Gastroesophageal sphincter (tissue), 4 donors: ENCODE measurements at regions not wholly inside any gene's neighbourhood (a gene's known extent, or its start where the extent isn't known, plus 50 kb on each side); places are given as distances from the start of the nearest gene placed in this dataset.
"Not testable (repeated sequence)": the region's sequence is repeated elsewhere in the genome, so short reads cannot be mapped to it uniquely, and the experiment has no call there.

Source experiments
- ATAC-seq: fragments of 150-250 bp; one replicate; pipeline ENCODE4 v1.9.1; 2016; ENCODE audit warnings: mild to moderate bottlenecking, moderate library complexity
- H3K27ac ChIP-seq, 4 donors: fragments of 200-600 bp; sonication (generic) in 3 of 4; 1 replicate in 3 of 4; 2 replicates in 1 of 4; pipeline ENCODE4 v1.5.1; 2016 to 2019
- H3K27me3 ChIP-seq: fragments of 200-600 bp; sonication (generic); one replicate; pipeline ENCODE4 v1.5.1; 2019
- H3K36me3 ChIP-seq, 2 donors: fragments of 200-600 bp; sonication (generic); one replicate each; pipeline ENCODE4 v1.5.1; 2019; ENCODE audit warnings: control low read depth in 1 of 2
- H3K4me1 ChIP-seq, 3 donors: fragments of 200-600 bp; sonication (generic); 1 replicate in 2 of 3; 2 replicates in 1 of 3; pipeline ENCODE4 v1.5.1; 2016 to 2019; ENCODE audit warnings: control low read depth in 2 of 3
- H3K4me3 ChIP-seq, 2 donors: fragments of 200-600 bp; sonication (generic); one replicate each; pipeline ENCODE4 v1.5.1; 2019; ENCODE audit warnings: mild to moderate bottlenecking in 1 of 2, moderate library complexity in 1 of 2
- H3K9me3 ChIP-seq, 3 donors: fragments of 200-600 bp; sonication (generic); one replicate each; pipeline ENCODE4 v1.5.1; 2017 to 2019; ENCODE audit warnings: control low read depth in 2 of 3
- CTCF ChIP-seq, 4 experiments: fragments of 200-600 bp in 2 of 4; fragments of 450-650 bp in 2 of 4; sonication (generic) in 1 of 4; IDR thresholded peaks; one replicate each; pipeline ENCODE4 v1.5.1; 2017 to 2019; ENCODE audit warnings: antibody characterized with exemption in 4 of 4, mild to moderate bottlenecking in 2 of 4, moderate library complexity in 2 of 4
- EP300 ChIP-seq: sonication (generic); formaldehyde crosslinking; IDR thresholded peaks from one replicate; pipeline ENCODE4 v1.6.1; 2017; ENCODE audit warnings: antibody characterized with exemption, mild to moderate bottlenecking
- POLR2A ChIP-seq, 2 donors: fragments of 450-650 bp; IDR thresholded peaks; one replicate each; pipeline ENCODE4 v1.6.1; 2017; ENCODE audit warnings: antibody characterized with exemption in 2 of 2, mild to moderate bottlenecking in 2 of 2, moderate library complexity in 1 of 2
- POLR2AphosphoS5 ChIP-seq: sonication (generic); formaldehyde crosslinking; IDR thresholded peaks from one replicate; pipeline ENCODE4 v1.6.1; 2017; ENCODE audit warnings: antibody characterized with exemption
- WGBS, 2 donors: methylation state at CpG; one replicate each; pipeline ENCODE4 v1.1.5; 2018; ENCODE audit warnings: low coverage in 1 of 2; 5-methylcytosine and 5-hydroxymethylcytosine counted together

GRCh38 chr10:18822156-18822555 lies 162.9 kb downstream of the ARL5B start:
- no peaks in the 10 kb centered on the region for H3K4me1 ChIP-seq
- no peak overlapping the region for H3K27ac ChIP-seq
- ATAC-seq, result no peak
- H3K9me3 ChIP-seq, result no peaks in the 10 kb centered on the region
- H3K4me3 ChIP-seq, result no peak overlapping the region
- 25% methylated on average over 2 of the region's 2 CpGs; no CpG with 5 or more reads in 1 of the 2 donors for WGBS, 2 donors
- H3K27me3 ChIP-seq, result no peaks in the 10 kb centered on the region
- no peaks in the 10 kb centered on the region for H3K36me3 ChIP-seq
- TF ChIP-seq POLR2A (IDR thresholded peaks at IDR 0.05), result no peak
- TF ChIP-seq CTCF (IDR thresholded peaks at IDR 0.05), result no peak
- TF ChIP-seq EP300, result no peak
- no peak for TF ChIP-seq POLR2AphosphoS5

- WGBS, 2 donors, result 63 to 76% methylated on average over 2 of the region's 2 CpGs
- TF ChIP-seq POLR2A (IDR thresholded peaks at IDR 0.05) (no peak), EP300 (no peak), CTCF (IDR thresholded peaks at IDR 0.05) (no peak), POLR2AphosphoS5 (no peak)
- no peak for ATAC-seq
Measured at GRCh38 chr10:18829259-18829658, 170.0 kb downstream of the ARL5B start.

GRCh38 chr10:18830277-18830676 lies 171.0 kb downstream of the ARL5B start:
- Histone ChIP-seq H3K27me3 (no peaks in the 10 kb centered on the region), H3K4me1 (no peaks in the 10 kb centered on the region), H3K4me3 (no peak overlapping the region), H3K36me3 (no peaks in the 10 kb centered on the region), H3K27ac (no peak overlapping the region), H3K9me3 (no peaks in the 10 kb centered on the region)
- ATAC-seq, result no peak
- 74 to 75% methylated on average over 2 of the region's 2 CpGs for WGBS, 2 donors
- TF ChIP-seq EP300 (no peak), POLR2AphosphoS5 (no peak), CTCF (IDR thresholded peaks at IDR 0.05) (no peak), POLR2A (IDR thresholded peaks at IDR 0.05) (no peak)

More at GRCh38 chr10:18829259-18829658, 170.0 kb downstream of the ARL5B start:
- H3K36me3 ChIP-seq, result no peaks in the 10 kb centered on the region
- H3K4me1 ChIP-seq, result no peaks in the 10 kb centered on the region
- H3K27ac ChIP-seq, result no peak overlapping the region
- no peaks in the 10 kb centered on the region for H3K9me3 ChIP-seq
- H3K4me3 ChIP-seq, result no peak overlapping the region
- no peaks in the 10 kb centered on the region for H3K27me3 ChIP-seq

- ATAC-seq, H3K4me3 ChIP-seq, H3K9me3 ChIP-seq, H3K27me3 ChIP-seq, H3K4me1 ChIP-seq, H3K36me3 ChIP-seq, H3K27ac ChIP-seq: not testable (repeated sequence)
- 63 to 66% methylated on average over 3 to 4 of the region's 7 CpGs for WGBS, 2 donors
Measured at GRCh38 chr10:18856623-18857022, 192.0 kb upstream of the MALRD1 start.

GRCh38 chr10:18859659-18860058 lies 188.9 kb upstream of the MALRD1 start:
- no peak for TF ChIP-seq POLR2AphosphoS5
- no peaks in the 10 kb centered on the region for H3K4me1 ChIP-seq
- 60 to 75% methylated on average over 1 of the region's 1 CpG for WGBS, 2 donors

GRCh38 chr10:18860186-18860585 lies 188.4 kb upstream of the MALRD1 start:
- Histone ChIP-seq H3K36me3 (no peaks in the 10 kb centered on the region), H3K4me3 (no peak overlapping the region), H3K27ac (no peak overlapping the region), H3K4me1 (no peaks in the 10 kb centered on the region), H3K27me3 (no peaks in the 10 kb centered on the region), H3K9me3 (no peaks in the 10 kb centered on the region)
- no peak for ATAC-seq
- TF ChIP-seq EP300 (no peak), CTCF (IDR thresholded peaks at IDR 0.05) (no peak), POLR2AphosphoS5 (no peak), POLR2A (IDR thresholded peaks at IDR 0.05) (no peak)
- 41 to 57% methylated on average over 7 of the region's 7 CpGs for WGBS, 2 donors

More at GRCh38 chr10:18859659-18860058, 188.9 kb upstream of the MALRD1 start:
- H3K27me3 ChIP-seq, result no peaks in the 10 kb centered on the region
- H3K36me3 ChIP-seq, result no peaks in the 10 kb centered on the region
- ATAC-seq, result no peak
- H3K27ac ChIP-seq, result no peak overlapping the region
- H3K9me3 ChIP-seq, result no peaks in the 10 kb centered on the region
- no peak overlapping the region for H3K4me3 ChIP-seq
